HG02852 (cell line): ENCODE measurements at regions not wholly inside any gene's neighbourhood (a gene's known extent, or its start where the extent isn't known, plus 50 kb on each side); places are given as distances from the start of the nearest gene placed in this dataset.
"Not testable (repeated sequence)": the region's sequence is repeated elsewhere in the genome, so short reads cannot be mapped to it uniquely, and the experiment has no call there.

ENCODE experiments used
- ATAC-seq: cut with Tn5 transposase; IDR thresholded peaks from one replicate; pipeline ENCODE4 v1.9.1; 2021; ENCODE audit warnings: mild to moderate bottlenecking, moderate library complexity; ENCODE audit not compliant: unreplicated experiment

- no peak for ATAC-seq
Observed at GRCh38 chr11:112534208-112534607, 273.5 kb upstream of the PLET1 start.

GRCh38 chr11:112537026-112537425 lies 276.4 kb upstream of the PLET1 start:
- ATAC-seq, result no peak

- ATAC-seq, result no peak
Observed at GRCh38 chr11:112537846-112538330, 277.2 kb upstream of the PLET1 start.

- ATAC-seq, result no peak
Observed at GRCh38 chr11:112538534-112539280, 278.0 kb upstream of the PLET1 start.

- not testable (repeated sequence) for ATAC-seq
Observed at GRCh38 chr11:112539281-112539555, 278.6 kb upstream of the PLET1 start.

GRCh38 chr11:112539741-112540140 lies 279.1 kb upstream of the PLET1 start:
- ATAC-seq, result no peak

- no peak for ATAC-seq
Observed at GRCh38 chr11:112540261-112540660, 279.6 kb upstream of the PLET1 start.

- ATAC-seq, result no peak
Observed at GRCh38 chr11:112541140-112542046, 280.7 kb upstream of the PLET1 start.

GRCh38 chr11:112542479-112542878 lies 281.8 kb upstream of the PLET1 start:
- no peak for ATAC-seq

GRCh38 chr11:112543390-112543789 lies 282.7 kb upstream of the PLET1 start:
- ATAC-seq, result no peak

- ATAC-seq, result no peak
Observed at GRCh38 chr11:112548641-112549040, 288.0 kb upstream of the PLET1 start.

GRCh38 chr11:112553205-112553731 lies 292.6 kb upstream of the PLET1 start:
- no peak for ATAC-seq

GRCh38 chr11:112554586-112554985 lies 293.9 kb upstream of the PLET1 start:
- no peak for ATAC-seq

- no peak for ATAC-seq
Observed at GRCh38 chr11:112555491-112556364, 295.1 kb upstream of the PLET1 start.

- no peak for ATAC-seq
Observed at GRCh38 chr11:112558691-112559090, 298.0 kb upstream of the PLET1 start.

GRCh38 chr11:112563808-112564207 lies 303.1 kb upstream of the PLET1 start:
- no peak for ATAC-seq

- no peak for ATAC-seq
Observed at GRCh38 chr11:112564228-112564955, 303.7 kb upstream of the PLET1 start.

GRCh38 chr11:112565551-112565950 lies 304.9 kb upstream of the PLET1 start:
- no peak for ATAC-seq

- no peak for ATAC-seq
Observed at GRCh38 chr11:112566124-112566523, 305.5 kb upstream of the PLET1 start.

GRCh38 chr11:112570333-112570732 lies 309.7 kb upstream of the PLET1 start:
- no peak for ATAC-seq
